Hippocampal formation (tissue), 2 donors: ENCODE measurements at regions not wholly inside any gene's neighbourhood (a gene's known extent, or its start where the extent isn't known, plus 50 kb on each side); places are given as distances from the start of the nearest gene placed in this dataset.
"Not testable (repeated sequence)": the region's sequence is repeated elsewhere in the genome, so short reads cannot be mapped to it uniquely, and the experiment has no call there.

Experiments
- DNase-seq, 2 donors: peaks; one replicate each; lab custom pipeline; 2025; lab: John Stamatoyannopoulos, UW

DNA sequence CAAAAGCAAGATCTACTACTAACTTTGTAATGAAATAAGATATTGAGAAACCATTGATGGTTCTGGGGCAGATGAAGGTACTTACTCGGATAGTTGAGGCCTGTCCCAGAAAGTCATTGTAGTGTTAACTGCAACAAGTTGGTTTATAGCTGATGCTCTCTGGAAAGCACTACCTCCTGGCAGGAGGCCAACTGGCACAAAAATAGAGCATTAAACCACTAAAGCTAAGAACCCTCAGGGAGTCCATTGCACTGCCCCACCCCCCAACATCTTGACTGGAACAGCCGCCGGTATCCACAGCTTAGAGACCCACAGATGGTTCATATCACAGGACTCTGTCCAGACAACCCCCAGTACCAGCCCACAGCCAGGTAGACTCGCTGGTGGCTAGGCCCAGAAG lies 552.5 kb upstream of the CRIM1 start:
- no peak for DNase-seq

GRCh38 chr2:35794796-35795450 lies 560.7 kb upstream of the CRIM1 start:
- DNase-seq, result no peak

DNA sequence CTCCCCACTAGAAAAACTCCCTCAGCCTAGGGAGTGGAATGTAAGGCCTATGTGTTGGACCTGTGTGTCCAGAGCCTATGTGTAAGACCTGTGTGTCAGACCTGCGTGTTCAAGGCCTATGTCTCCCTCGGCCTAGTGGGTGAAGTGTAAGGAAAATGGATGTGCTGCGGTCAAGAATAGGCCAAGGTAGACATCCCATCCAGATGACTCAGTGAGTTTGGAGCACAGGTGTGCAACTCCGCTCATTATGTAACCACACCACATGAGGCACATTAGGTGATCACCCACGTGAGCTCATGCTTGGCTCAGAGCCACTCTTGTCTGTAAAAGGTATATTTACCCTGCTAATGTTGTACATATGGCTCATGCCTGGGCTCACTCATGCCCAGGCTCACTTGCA lies 565.3 kb upstream of the CRIM1 start:
- no peak for DNase-seq

- DNase-seq, result no peak
Measured at GRCh38 chr2:35788543-35788942, 567.0 kb upstream of the CRIM1 start.

DNA sequence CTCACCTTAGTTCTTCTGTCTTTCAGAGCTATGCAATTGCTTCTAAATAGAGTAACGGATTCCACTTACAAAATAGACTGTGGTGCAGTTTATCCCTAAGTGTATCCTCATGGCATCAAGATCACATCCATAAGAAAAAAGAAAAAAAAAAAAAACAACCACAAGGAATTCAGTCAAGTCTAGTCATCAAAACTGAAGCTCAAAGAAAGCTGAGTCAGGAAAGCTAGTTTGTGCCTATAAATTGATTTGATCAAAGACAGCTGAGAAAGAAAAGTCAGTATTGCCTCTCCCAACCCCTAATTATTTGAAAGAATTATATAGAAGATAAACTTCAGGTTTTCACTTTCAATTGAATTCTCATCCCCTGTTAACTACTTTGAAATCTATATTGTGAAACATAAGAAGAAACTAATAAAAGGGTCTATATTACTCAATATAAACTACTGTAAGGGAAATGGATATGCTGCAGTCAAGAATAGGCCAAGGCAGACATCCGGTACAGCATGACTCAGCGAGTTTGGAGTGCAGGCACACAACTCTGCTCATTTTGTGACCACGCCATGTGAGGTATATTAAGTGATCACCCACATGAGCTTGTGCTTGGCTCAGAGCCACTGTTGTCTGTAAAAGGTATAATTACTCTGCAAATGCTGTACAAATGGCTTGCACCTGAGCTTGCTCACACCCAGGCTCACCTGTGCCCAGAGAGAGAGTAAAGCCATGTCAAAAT lies 568.1 kb upstream of the CRIM1 start:
- no peak for DNase-seq

DNA sequence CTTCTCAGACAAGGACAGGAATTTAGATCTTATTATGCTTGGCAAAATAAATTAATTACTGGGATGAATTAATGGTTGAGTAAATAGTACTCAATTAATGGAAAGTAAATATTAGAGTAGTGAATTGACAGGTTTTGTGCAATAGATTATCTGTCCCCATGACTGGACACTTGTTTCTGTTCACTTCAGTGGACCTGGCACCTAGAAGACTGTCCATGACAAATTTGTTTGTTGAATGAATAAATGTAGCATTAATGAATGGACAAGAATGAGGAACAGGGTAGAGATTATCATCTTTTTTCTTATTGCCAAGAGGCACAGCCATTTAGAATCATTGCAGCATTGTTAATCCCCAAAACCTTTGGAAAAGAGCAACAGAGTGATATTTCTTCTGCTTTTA lies 570.0 kb upstream of the CRIM1 start:
- DNase-seq, result no peak

DNA sequence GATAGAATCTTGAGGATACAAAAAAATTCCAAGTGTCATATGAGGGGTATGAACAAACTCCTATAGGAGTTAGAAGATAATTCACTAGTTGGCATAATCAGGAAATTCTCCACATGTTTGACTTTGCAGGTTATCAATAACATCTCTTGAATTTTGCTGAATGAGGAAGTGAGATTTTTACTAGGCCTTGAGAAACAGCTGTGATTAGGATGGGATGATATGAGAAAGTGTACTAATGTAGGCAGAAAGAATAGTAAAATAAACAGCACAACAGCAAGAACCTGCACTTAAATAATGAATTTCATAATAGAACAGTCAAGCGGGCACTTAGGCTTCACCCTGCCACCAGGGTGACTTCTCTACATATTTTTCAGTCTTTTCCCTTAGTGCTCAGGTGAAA lies 570.8 kb upstream of the CRIM1 start:
- no peak for DNase-seq

DNA sequence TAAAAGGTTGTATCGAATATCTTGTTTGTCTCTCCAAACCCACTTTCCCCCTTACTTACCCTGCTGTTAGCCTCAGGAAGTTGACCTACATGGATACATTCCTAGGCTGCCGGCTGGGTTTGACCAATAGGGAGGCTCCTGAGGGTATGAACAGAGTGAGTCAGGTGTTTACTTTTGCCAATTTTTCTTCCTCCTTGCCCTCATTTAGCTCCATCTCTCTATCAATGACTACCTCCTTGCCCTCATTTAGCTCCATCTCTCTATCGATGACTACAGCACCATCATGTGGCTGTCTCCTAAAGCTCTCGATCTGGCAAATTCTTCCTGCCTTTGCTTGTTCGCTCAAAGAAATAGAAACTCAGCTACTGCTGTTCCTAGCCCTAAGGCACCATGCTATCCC lies 571.9 kb upstream of the CRIM1 start:
- no peak for DNase-seq

- no peak for DNase-seq
Measured at GRCh38 chr2:35741556-35741955, 614.0 kb upstream of the CRIM1 start.

DNA sequence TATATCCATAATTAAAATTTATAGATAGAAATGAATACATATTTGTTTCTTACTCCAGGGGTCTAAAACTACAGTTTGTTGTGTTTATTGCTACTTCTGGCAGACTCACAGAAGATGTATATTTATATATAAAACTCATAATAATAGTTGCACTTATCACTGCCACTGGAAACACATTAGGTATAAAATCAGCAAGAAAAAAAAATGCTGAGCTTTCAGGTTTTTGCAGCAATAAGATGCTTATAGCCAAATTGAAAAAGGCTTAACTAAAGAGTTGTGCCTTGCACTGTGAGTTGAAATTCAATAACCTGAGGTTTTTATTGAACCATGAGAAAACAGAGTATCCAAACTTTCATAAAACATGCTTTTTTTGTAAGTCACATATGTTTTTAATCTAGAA lies 623.9 kb upstream of the CRIM1 start:
- no peak for DNase-seq

GRCh38 chr2:35714883-35715282 lies 640.7 kb upstream of the CRIM1 start:
- no peak for DNase-seq

GRCh38 chr2:35708411-35708923 lies 647.1 kb upstream of the CRIM1 start:
- no peak for DNase-seq

DNA sequence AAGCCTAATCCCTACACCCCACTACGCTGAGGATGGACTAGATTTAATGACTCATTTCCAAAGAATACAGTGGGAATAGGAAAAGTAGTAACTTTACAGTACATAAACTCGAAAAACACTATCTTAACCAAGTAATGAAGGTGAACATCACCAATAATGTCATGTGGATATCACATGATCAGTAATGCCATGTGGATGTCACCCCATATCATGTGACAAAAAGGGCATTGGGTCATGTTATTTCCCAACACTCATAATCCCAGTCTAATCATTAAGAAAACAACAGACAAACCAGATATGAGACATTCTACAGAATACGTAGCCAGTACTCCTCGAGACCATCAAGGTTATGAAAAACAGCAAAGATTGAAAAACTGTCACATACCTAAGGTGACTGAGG lies 667.3 kb upstream of the CRIM1 start:
- no peak for DNase-seq

DNA sequence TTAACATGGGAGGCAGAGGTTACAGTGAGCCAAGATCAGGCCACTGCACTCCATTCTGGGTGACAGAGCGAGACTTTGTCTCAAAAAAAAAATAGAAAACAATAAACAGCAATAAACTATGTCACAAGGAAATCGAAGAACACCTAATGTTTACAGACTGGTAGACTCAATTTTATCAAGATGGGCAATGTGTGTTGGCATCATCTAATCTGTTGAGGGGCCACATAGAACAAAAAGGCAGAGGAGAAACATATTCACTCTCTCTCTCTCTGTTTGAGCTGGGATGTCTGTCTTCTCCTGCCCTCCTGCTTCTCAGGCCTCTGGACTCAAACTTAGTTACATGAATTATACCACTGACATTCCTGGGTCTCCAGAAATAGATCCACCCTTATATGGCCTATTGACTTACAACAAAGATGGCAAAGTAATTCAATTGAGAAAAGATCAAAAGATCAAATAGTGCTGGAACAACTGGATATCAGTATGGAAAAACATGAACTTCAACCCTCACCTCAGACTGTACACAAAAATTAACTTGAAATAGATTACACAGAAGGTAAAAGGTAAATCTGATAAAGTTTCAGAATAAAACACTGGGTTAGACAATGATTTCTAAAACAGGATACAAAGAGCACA lies 703.8 kb upstream of the CRIM1 start:
- DNase-seq, result no peak

- DNase-seq, result no peak
Measured at GRCh38 chr2:35614640-35615039, 740.9 kb upstream of the CRIM1 start.

GRCh38 chr2:35606394-35606793 lies 749.2 kb upstream of the CRIM1 start:
- DNase-seq, result no peak

DNA sequence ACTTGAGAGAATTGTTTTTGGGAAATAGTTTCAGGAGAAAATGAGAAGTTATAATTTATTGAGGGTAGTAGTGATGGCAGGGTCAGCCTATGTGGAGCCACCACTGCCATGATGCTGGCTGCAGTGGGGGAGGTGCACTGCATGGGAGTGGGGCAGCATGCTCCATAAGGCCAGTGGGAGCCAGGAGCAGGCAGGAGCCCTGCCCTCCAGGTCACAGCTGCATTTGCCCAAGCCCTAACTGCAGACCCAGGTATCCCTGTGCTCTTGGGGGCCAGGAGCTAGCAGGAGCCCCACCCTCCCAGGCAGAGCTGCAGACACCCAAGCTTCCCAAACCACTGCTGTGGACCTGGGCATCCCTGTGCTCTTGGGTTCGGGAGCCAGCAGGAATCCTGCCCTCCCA lies 757.3 kb upstream of the CRIM1 start:
- DNase-seq, result no peak

- DNase-seq, result no peak
Measured at GRCh38 chr2:35591886-35592285, 763.7 kb upstream of the CRIM1 start.

GRCh38 chr2:35585972-35586371 lies 769.6 kb upstream of the CRIM1 start:
- DNase-seq, result no peak

DNA sequence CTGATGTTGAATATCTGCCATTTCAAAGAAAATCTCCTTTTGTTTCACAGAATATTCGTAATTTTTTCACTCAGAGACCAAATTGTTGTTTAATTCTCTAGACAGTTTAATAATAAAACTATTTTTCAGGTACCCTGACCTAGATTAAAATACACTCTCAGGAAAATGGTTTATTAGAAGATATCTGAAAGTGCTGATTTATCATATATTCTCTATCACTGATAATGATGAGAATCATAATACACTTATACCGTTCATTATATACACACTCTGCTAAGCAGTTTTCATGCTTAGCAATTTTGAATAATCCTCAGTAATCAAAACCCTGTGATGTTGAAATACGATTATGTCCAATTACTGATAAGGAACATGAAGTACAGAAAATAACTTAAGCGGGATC lies 772.9 kb upstream of the CRIM1 start:
- no peak for DNase-seq

DNA sequence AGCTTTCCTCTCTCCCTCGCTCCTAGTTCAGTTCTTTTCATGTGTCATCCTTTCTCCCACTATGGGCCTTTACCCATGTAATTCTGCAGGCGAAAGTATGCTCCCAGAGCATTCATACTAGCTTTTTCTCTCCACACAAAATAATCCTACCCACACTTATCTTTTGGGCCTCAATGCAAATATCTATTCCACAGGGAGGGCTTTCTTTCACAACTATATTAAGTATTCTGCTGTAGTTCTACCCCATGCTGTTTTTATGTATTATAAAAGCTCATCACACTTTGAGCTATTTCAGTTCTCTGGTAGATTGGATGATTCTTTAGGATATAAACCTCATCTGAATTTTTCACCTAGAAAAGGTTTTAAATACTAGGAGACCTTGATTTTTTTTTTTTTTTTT lies 774.6 kb upstream of the CRIM1 start:
- no peak for DNase-seq

DNA sequence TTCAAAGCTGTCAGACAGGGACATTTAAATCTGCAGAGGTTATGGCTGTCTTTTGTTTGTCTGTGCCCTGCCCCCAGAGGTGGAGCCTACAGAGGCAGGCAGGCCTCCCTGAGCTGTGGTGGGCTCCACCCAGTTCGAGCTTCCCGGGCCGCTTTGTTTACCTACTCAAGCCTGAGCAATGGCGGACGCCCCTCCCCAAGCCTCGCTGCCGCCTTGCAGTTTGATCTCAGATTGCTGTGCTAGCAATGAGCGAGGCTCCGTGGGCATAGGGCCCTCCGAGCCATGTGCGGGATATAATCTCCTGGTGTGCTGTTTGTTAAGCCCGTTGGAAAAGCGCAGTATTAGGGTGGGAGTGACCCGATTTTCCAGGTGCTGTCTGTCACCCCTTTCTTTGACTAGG lies 787.0 kb upstream of the CRIM1 start:
- DNase-seq, result not testable (repeated sequence)

DNA sequence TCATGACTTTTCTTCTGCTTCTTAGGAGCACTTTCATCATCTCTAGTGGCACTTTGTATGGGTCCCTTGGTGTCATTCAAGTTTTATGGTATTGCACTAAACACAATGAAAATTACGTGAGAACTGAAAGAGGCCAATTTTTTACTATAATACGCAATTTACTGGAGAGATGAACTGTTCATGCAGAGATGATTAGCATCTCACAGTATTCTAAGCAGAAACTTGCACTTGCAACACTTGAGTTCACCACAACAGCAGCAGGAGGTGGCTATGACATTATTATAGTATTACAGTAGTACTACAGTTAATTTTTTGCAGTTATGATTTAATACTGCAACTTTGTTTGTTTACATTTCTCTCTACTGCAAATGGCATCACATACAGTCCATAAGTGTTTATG lies 793.1 kb upstream of the CRIM1 start:
- no peak for DNase-seq
